NCI-H1436 (cell line): ENCODE measurements at regions not wholly inside any gene's neighbourhood (a gene's known extent, or its start where the extent isn't known, plus 50 kb on each side); places are given as distances from the start of the nearest gene placed in this dataset.

Experiments
- DNase-seq: peaks from one replicate; lab custom pipeline; 2025; lab: John Stamatoyannopoulos, UW

DNA sequence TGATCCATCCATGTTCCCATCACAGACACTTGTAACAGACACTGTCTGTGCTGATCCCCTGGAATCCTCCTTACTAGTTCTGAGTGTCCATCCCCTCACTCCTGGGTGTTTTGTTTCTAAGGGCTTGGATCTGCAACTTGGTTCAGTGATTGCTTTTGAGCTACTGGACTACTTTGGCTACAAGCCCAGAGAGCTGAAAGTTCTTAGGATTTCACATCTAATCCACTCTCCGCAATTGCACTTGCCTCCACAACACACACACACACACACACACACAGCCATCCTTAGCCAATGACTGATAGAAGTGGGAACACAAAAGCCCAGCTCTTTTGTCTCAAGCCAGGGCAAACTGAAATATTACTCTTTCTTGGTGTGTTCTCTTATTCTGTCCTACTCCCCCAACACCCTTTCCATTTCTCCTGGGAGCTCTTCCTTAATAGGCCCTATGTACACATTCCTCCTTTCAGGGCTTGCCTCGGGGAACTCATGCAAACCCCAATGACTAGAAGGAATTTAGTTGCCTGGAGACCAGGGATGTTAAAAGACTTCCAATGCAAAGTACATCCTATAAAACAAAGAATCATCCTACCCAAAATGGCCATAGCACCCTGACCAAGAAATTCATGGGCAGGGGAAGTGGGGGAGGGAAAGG lies 206.1 kb upstream of the UBE2E2 start:
- DNase-seq, result no peak

DNA sequence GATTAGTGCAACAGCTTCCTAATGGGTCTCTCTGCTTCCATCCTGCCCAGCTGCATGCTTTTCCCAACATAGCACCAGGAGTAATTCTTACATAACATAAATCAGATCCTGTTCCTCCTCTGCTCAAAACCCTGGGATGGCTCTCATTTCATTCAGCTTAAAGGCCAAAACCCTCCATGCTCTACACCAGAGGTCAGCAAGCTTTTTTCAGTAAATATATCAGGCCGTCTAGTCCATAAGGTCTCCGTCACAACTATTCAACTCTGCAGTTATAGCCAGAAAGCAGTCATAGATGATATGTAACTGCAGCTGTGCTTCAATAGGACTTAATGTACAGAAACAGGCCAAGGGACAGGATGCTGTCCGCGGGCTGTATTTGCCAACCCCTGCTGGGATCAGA lies 202.8 kb upstream of the UBE2E2 start:
- DNase-seq, result no peak

DNA sequence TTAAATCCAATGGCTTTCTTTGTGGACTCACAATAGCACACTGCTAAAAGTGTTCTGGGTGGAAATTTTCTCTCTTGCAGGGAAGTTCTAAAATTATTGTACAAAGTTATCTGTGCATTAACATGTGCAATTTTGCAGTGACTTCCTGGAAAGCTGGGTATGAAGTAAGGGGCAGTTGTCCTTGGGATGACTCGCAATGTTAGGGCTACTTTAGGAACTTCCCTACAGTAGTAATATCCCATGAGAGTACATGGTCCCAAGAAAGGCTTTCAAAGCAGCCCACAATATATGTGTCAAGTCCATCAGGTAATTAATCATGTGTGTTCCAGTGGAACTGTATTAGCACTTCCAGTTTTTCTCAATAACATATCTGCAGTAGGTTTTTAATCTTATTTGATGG lies 201.0 kb upstream of the UBE2E2 start:
- no peak for DNase-seq

DNA sequence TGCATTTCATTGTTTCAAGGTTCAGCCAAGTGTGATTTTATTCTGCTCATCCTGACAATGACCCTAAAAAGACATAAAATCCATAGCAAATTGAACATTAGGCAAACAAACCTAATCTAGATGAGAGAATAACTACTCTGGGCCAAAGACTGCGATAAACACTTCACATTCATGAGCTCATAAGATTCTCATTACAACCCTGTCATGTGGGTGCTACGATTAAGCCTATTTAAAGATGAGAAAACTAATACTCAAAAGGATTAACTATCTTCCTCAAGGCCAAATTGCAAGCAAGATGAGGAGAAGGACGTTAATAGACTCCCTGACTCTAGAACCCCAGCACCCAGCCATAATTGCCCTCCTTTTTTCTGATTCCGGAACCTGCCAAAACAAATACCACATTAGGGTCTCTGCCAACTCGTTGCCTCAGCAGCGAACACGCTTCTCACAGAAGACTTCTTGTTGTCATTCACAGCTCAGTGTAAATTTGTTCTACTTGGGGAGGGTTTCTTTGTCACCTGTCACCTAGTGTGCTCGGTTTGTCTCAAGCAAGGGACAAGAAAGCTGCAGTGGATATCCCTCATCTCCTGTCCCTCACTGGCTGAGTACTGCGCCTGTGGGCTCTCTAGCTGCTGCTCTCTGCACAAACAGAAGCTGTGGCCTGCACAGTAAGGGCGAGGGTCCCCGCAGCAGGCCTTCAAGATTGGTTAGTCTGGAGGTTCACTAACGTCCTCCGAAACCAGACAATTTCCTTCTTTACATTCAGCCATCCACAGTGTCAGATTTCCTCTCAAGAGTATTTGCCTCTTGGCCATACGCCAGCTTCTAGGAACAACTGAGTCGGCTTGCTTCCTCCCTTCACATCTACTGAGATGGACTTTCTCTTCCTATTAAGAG lies 200.0 kb upstream of the UBE2E2 start:
- DNase-seq, result peak; percentile 43

DNA sequence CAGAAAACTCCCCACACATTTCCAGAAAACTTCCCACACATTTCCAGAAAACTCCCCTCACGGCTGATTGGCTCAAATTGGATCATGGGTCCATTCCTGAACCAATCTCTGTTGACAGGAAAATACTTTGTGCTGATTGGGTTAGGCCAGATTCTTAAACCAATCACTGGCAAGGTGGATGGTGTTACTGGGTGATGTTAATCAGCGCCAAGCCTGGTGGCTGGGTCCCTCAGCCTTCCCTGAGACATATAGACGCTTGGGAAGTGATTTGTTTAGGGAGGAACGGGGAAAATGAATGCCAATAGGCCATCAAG lies 199.4 kb upstream of the UBE2E2 start:
- DNase-seq, result no peak

DNA sequence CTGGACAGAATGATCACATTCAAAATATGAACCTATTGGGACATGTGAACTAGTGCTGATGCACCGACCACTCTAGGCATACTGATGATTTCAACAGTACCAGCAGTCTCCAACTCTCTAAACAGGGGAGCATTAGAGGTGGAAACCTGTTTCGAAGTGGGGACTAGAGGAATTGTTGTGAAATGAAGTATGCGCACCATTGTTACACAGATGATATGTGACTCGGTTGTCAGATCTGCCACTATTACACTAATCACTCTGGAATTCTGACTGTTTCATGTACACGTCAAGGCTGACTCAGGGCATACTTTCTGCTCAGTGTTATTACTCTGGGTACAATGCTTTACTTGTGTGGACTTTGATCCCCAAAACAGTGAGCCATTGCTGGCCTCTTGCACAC lies 198.2 kb upstream of the UBE2E2 start:
- DNase-seq, result no peak

DNA sequence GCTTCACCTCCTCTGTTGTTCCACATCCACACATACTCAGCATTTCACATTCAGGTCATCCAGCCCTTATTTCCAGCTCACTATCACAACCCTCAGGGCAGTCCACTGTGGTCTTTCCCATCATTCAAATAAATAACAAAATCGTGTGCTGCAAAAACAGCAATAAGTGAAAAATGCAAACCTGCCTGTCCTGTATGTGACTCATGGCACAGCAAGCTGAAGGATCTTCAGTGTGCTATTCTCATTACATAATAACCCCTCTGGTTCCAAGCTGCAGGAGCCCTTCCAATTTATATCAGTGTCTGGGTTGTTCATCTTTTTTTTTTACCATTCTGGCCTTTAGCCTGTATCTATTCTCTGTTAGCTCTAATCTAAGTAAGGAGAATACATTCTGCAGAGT lies 185.3 kb upstream of the UBE2E2 start:
- DNase-seq, result no peak

DNA sequence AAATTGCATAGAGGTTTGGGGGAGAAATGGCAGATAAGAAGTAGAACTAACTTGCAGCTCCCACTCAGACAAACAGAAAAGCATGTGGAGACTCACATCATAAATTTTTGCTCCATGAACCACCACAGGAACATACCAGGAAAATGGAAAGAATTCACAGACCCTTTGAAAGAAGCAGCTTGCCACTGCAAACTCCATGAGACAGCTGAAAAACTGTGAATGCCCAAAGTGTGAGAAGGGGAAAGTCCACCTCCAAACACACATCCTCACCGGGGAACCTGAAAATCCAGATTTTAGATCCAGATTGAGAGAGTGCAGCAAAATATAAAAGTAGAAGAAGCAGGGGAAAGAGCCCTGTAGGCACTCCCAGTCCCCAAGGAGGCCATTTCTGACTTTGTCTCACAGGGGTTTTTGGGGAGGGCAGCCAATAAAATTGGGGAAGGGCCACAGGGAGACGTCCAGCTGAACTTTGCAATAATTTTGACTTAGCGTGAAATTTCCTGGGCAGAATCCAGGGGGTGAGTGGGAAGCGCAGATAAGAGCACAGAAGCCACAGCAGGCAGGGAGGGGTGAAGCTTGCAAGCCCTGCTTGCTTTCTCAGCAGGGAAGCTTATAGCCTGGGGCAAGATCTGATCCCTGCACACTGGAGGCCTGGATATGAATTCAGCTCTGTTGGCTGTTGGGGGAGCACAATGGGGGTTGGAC lies 183.4 kb upstream of the UBE2E2 start:
- DNase-seq, result no peak

DNA sequence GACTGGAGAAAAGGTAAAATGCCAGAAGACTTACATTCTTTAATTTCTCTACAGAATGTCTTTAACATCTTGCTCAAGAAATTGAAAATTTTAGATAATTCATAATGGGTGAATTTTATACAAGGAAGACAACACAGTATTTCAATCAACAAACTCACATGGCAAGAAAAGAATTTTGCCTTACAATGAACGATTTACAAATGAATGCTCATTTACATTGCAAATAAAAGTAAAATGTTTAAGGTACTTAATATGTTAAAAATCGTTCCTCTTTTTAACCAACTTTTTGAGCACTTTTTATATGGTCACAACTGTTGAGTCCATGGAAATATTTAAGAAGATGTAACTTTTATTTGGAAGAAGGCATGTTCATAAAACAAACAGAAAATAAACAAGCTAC lies 174.8 kb upstream of the UBE2E2 start:
- no peak for DNase-seq

DNA sequence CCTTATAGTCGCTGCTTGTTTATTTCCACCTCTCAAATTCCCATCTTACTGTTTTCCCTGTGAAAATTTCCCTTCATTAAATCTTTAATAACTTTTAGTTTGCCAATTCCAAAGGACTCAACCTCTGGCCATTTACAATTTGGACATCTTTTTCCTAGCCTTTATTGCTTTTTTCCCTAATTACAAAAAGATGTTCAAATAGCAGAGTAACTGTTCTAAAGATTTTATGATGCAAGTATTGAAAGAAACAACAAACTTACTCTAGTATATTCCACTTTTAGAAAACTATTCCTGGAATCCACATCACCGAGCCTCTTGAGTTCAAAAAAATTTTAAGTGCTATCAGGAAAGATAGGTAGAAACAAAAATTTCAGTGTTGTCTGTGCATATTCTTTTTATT lies 174.1 kb upstream of the UBE2E2 start:
- no peak for DNase-seq

DNA sequence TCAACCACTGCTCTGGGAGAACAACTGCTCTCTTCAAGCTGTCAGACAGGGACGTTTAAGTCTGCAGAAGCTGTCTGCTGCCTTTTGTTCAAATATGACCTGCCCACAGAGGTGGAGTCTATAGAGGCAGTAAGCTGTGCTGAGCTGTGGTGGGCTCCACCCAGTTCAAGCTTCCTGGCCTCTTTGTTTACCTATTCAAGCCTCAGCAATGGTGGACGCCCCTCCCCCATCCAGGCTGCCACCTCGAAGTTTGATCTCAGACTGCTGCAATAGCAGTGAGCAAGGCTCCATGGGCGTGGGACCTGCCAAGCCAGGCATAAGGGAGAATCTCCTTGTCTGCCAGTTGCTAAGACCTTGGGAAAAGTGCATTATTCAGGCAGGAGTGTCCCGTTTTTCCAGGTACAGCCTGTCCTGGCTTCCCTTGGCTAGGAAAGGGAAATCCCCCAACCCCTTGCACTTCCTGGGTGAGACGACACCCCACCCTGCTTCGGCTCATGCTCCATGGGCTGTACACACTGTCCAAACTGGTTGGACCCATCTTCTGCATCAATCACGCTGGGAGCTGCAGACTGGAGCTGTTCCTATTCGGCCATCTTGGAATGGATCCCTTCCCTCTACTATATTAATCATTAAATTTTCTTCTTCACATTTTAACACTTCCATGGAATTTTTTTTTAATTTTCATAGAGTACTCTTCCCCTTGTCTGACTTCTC lies 167.0 kb upstream of the UBE2E2 start:
- DNase-seq, result no peak

DNA sequence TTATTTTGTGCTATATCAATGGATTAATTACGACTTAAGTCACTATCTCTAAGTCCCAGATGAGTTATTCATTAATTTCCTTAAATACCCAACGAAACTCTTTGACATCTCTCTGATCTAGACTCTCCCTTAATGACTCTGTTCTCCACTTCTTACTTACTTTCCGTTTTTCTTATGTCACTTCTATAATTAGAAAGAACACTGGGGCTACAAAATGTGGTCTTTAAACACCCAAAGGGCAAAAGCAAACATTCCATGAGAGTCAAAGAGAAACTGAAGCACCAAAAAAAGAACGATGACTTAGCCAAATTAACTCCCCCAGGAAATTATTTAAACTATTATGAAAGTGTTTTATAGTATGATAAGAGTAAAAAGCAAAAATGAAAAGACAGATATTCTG lies 166.4 kb upstream of the UBE2E2 start:
- no peak for DNase-seq

DNA sequence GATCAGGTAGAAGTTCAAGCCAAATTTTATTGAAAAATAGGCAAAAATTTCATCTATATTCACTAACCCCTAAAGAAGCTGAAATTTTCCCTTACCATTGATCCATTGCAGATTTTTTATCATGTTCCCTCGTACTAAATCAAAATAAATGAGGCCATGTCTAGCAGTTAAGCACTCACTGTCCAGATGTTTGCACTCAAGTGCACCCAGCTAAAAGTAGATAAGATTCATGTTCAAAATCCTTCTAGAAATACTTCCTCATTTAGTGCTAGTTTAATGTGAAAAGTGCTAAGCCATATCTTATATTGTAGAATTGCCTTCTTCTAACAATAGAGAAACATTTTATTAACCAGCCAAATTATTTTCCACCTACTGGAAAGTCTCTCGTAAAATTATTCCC lies 164.7 kb upstream of the UBE2E2 start:
- DNase-seq, result no peak

DNA sequence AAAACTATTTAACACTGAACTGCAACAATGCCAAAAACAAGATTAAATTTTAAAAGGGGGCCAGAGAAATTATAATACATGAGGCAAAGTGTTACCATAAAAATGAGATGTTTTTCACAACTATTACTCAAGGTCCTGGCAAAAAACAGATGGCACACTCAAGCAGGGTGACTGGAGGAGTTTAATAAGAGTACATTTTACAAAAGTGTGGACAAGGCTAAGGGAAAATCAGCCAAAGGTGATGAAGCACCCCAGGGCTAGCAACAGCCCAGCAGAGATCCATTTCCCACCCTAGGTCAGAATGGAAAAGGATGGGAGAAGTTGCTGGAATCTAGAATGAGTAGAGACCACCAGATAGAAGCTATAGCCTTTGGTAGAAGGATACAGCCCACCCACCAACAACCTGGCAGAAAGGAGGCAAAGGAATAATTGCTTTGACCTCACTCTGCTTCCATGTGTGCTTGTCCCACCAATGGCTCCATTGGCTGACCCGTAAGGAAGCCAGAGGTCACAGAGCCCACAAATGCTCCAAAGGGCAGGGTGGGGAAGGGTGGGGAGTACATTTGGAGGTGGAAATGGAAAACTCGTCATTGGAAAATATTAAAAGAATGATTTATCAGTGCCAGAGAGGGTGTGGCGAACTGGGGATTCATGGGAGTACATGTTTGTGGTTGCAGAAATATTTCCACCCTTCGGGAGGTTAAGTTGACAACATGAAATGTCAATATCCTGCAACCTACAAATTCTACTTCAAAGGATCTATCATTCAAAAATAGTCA lies 161.0 kb upstream of the UBE2E2 start:
- no peak for DNase-seq

DNA sequence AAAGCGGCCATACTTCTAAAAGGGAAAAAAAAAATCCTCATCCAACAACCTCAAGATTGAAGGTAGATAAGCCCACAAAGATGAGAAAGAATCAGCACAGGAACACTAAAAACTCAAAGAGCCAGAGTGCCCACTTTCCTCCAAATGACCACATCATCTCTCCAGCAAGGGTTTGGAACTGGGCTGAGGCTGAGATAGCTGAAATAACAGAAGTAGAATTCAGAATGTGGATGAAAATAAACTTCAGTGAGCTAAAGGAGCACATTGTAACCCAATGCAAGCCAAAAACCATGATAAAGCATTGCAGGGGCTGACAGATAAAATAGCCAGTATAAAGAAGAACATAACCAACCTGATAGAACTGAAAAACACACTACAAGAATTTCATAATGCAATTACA lies 158.7 kb upstream of the UBE2E2 start:
- no peak for DNase-seq

DNA sequence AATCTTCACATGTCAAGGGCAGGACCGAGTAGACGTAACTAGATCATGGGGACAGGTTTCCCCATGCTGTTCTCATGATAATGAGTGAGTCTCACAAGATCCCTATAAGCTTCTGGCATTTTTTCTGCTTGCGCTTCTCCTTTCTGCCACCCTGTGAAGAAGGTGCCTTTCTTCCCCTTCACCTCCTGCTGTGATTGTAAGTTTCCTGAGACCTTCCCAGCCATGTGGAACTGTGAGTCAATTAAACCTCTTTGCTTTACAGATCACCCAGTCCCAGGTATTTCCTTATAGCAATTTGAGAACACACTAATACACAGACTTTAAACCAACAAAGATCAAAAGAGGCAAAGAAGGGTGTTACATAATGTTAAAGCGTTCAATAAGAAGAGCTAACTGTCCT lies 156.6 kb upstream of the UBE2E2 start:
- no peak for DNase-seq

DNA sequence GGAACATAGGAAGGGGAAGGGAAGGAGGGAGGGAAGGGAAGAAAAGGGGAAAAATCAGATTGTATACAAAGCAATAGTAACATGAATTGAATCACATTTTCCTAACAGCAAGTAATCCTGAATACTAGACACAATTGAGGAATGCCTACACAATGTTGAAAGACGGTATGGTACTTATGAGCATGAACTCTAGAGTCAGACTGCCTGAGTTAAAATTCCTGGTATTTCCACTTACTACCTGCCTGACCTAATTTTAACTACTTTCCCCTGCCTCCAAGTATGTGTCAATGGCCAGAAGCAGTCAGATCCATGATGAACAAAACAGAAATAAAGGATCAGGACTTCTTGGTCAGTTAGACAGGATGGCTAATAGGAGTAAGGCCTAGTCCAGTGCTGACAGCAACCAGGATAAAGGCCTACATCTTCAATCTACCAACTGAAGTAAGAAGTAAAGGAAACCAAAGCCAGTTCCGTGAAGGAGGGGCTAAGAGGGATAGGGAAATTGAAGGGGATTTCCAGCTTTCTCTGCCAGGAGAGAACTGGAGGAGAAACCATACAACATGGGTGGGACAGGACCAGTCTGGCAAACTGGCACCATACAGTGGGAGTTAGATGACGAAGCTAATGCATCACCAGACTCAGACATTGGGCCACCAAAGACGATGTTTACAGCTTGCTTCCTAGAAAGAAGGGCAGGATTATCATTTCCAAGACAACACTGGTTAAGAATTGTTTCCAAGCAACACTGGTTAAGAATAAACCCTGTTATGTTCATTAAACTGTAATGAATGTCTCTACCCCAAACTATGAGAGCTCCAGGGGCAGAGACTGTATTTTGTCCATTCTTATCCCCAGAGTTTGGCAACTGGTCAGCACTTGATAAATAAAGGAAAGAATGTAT lies 151.6 kb upstream of the UBE2E2 start:
- DNase-seq, result no peak

DNA sequence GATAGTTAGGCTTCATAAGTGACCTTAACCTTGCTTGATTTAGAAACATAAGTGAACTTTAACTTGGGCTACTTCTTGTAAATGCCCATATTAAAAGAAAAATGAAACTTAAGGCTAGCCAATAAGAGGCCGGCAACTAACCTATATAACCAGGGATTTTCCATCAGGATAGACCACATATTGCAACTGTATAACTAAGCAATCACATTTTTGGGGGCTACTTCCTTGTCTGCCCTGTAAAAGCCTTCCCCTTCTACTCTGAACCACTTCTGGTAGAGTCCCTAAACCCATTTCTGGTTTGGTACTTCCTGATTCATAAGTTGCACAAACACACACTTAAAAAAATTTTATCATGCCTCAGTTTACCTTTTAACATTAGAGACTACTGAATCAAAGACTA lies 150.9 kb upstream of the UBE2E2 start:
- no peak for DNase-seq

DNA sequence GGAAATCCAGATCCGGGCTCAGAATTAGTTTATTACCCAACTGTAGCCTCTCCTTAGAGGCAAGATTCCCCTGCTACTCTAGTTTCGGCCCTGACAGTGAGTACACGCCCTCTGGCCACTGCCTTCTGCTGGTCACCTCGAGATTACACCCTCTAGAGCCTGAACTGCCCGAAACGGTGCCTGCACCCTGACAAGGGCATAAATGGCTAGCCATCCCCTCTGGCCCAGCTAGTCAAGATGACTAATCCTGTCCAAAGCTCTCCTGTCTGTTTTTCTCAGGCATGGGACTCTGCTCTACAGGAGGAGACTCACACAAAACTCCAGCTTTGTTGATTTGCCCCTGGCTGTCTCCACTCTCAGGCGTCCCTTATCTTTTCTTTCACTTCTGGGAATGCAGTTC lies 150.5 kb upstream of the UBE2E2 start:
- DNase-seq, result no peak

DNA sequence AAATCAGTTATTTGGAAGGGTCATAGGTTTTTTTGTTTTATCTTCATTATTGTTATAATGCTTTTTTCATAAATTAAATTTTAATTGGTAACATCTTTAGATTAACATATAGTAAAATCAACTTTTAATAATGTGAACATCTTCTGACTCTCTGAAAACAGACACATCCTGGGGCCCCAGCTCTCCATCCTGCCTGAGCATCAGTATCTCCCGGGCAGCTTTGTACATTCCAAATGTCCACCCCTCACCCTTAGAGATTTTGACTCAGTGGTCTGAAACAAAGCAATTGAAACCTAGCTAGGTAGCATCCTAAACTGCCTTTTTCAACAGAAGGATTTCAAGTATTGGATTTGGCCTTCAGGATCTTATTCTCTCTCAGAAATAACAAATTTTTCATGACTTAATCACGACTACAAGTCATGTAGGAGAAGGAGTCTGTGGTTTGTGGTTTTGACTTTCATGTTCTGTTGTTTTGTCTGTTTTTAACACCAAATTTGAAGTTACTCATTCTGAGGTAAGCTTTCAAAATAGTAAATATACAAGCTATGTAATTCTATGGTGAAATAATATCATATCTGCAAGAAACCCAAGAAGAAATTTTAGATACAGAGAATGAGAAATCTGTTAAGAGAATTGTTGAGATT lies 147.3 kb upstream of the UBE2E2 start:
- DNase-seq, result no peak
